ENCODE measurements at regions not wholly inside any gene's neighbourhood (a gene's known extent, or its start where the extent isn't known, plus 50 kb on each side); places are given as distances from the start of the nearest gene placed in this dataset.

GRCh38 chr5:99398976-99399375 is 470.2 kb upstream of the CHD1 start:
- Mint-ChIP-seq H3K27me3 (no peaks in the 10 kb centered on the region), H3K9me3 (ENCODE audit: insufficient read depth) (peaks cover 2% of the 10 kb centered on the region), H3K27ac (no peak overlapping the region), H3K4me3 (no peak overlapping the region), H3K4me1 (no peaks in the 10 kb centered on the region)
- Histone ChIP-seq H3K79me2 (ENCODE audit: control insufficient read depth, insufficient read depth, low read length) (no peaks in the 10 kb centered on the region), H2AFZ (ENCODE audit: insufficient read depth, low read depth, low read length, poor library complexity, severe bottlenecking) (no peak overlapping the region), H3K4me1 (ENCODE audit: control insufficient read depth in 2 of 2, insufficient read depth in 2 of 2, low read length in 2 of 2) (no peaks in the 10 kb centered on the region), H3K27me3 (replicated peaks in 1 of 4; ENCODE audit: control extremely low read depth in 1 of 4, control insufficient read depth in 3 of 4, insufficient read depth in 4 of 4, low read length in 3 of 4) (no peaks in the 10 kb centered on the region), H3K9me3 (ENCODE audit: control extremely low read depth in 1 of 3, control insufficient read depth in 2 of 3, insufficient read depth in 1 of 3, low read length in 2 of 3) (no peaks in the 10 kb centered on the region), H3K4me3 (ENCODE audit: control extremely low read depth in 1 of 5, extremely low read depth in 1 of 5, insufficient read depth in 1 of 5, low read depth in 2 of 5, low read length in 4 of 5) (no peak overlapping the region), H3K27ac (ENCODE audit: low read length in 2 of 2) (no peak overlapping the region), H4K20me1 (ENCODE audit: control insufficient read depth, insufficient read depth, low read length, poor library complexity, severe bottlenecking) (no peaks in the 10 kb centered on the region), H3K36me3 (replicated peaks in 1 of 2; ENCODE audit: control extremely low read depth in 1 of 2, control insufficient read depth in 1 of 2, extremely low read depth in 1 of 2, insufficient read depth in 2 of 2, low read length in 1 of 2) (no peaks in the 10 kb centered on the region), H3K4me2 (replicated peaks; ENCODE audit: low read depth, low read length, poor library complexity, severe bottlenecking) (no peak overlapping the region), H3K9ac (ENCODE audit: low read length) (no peak overlapping the region)
- intact Hi-C loops (cut with micrococcal nuclease), result no loop called here
- DNase-seq (no peak), ATAC-seq (ENCODE audit: low read depth) (no peak)
- TF ChIP-seq EZH2 (IDR thresholded peaks at IDR 0.05; ENCODE audit: borderline replicate concordance, insufficient read depth, low read depth, low read length, poor library complexity, severe bottlenecking) (no peak), CTCF (IDR thresholded peaks at IDR 0.05) (no peak)
- ChIA-PET POLR2A (no interaction called here), CTCF (no interaction called here)

GRCh38 chr5:99386406-99387077 is 457.7 kb upstream of the CHD1 start:
- Mint-ChIP-seq H3K27ac (no peak overlapping the region), H3K27me3 (no peaks in the 10 kb centered on the region), H3K9me3 (ENCODE audit: insufficient read depth) (peaks cover 10% of the 10 kb centered on the region), H3K4me1 (no peaks in the 10 kb centered on the region), H3K4me3 (no peak overlapping the region)
- Histone ChIP-seq H2AFZ (ENCODE audit: insufficient read depth, low read depth, low read length, poor library complexity, severe bottlenecking) (no peak overlapping the region), H4K20me1 (ENCODE audit: control insufficient read depth, insufficient read depth, low read length, poor library complexity, severe bottlenecking) (no peaks in the 10 kb centered on the region), H3K79me2 (ENCODE audit: control insufficient read depth, insufficient read depth, low read length) (no peaks in the 10 kb centered on the region), H3K4me1 (ENCODE audit: control insufficient read depth in 2 of 2, insufficient read depth in 2 of 2, low read length in 2 of 2) (no peaks in the 10 kb centered on the region), H3K27ac (ENCODE audit: low read length in 2 of 2) (no peak overlapping the region), H3K9ac (ENCODE audit: low read length) (no peak overlapping the region), H3K36me3 (replicated peaks in 1 of 2; ENCODE audit: control extremely low read depth in 1 of 2, control insufficient read depth in 1 of 2, extremely low read depth in 1 of 2, insufficient read depth in 2 of 2, low read length in 1 of 2) (no peaks in the 10 kb centered on the region), H3K4me2 (replicated peaks; ENCODE audit: low read depth, low read length, poor library complexity, severe bottlenecking) (no peak overlapping the region), H3K4me3 (ENCODE audit: control extremely low read depth in 1 of 5, extremely low read depth in 1 of 5, insufficient read depth in 1 of 5, low read depth in 2 of 5, low read length in 4 of 5) (no peak overlapping the region), H3K9me3 (ENCODE audit: control extremely low read depth in 1 of 3, control insufficient read depth in 2 of 3, insufficient read depth in 1 of 3, low read length in 2 of 3) (no peaks in the 10 kb centered on the region), H3K27me3 (replicated peaks in 1 of 4; ENCODE audit: control extremely low read depth in 1 of 4, control insufficient read depth in 3 of 4, insufficient read depth in 4 of 4, low read length in 3 of 4) (no peaks in the 10 kb centered on the region)
- WGBS (ENCODE audit: insufficient coverage), result no CpG with 5 or more reads among the region's 1 CpG
- POLR2A ChIA-PET, result no interaction called here
- intact Hi-C loops (cut with micrococcal nuclease), result no loop called here
- no peak for DNase-seq
- CTCF ChIA-PET, result no interaction called here
- ATAC-seq (ENCODE audit: low read depth), result no peak
- TF ChIP-seq CTCF (IDR thresholded peaks at IDR 0.05) (no peak), EZH2 (IDR thresholded peaks at IDR 0.05; ENCODE audit: borderline replicate concordance, insufficient read depth, low read depth, low read length, poor library complexity, severe bottlenecking) (no peak)

All from B cell (primary cell).